Spleen (tissue), 11 donors: ENCODE measurements at regions not wholly inside any gene's neighbourhood (a gene's known extent, or its start where the extent isn't known, plus 50 kb on each side); places are given as distances from the start of the nearest gene placed in this dataset.
A peak's percentile ranks its signal among the peaks of the same experiment; 100 is the strongest.

ENCODE experiments used
- DNase-seq: peaks from one replicate; pipeline ENCODE4 v3.0.0-alpha.2; 2020
- H3K27ac ChIP-seq, 8 donors: fragments of 200-600 bp; sonication (generic) in 7 of 8; 1 replicate in 4 of 8; 2 replicates in 4 of 8; pipeline versions ENCODE4 v1.5.0 to v1.8.0; 2016 to 2021; ENCODE audit warnings: inconsistent platforms in 4 of 8, mild to moderate bottlenecking in 4 of 8, moderate library complexity in 1 of 8
- H3K27me3 ChIP-seq, 7 donors: fragments of 200-600 bp; sonication (generic) in 6 of 7; replicated peaks in 1 of 7; 1 replicate in 4 of 7; 2 replicates in 3 of 7; pipeline versions ENCODE4 v1.5.0 to v1.8.0; 2016 to 2021; ENCODE audit warnings: inconsistent platforms in 3 of 7, mild to moderate bottlenecking in 1 of 7
- H3K36me3 ChIP-seq, 6 donors: fragments of 200-600 bp; sonication (generic) in 5 of 6; 1 replicate in 4 of 6; 2 replicates in 2 of 6; pipeline versions ENCODE4 v1.5.0 to v1.8.0; 2016 to 2021; ENCODE audit warnings: inconsistent platforms in 2 of 6
- H3K4me1 ChIP-seq, 6 donors: fragments of 200-600 bp; sonication (generic) in 5 of 6; 1 replicate in 3 of 6; 2 replicates in 3 of 6; pipeline versions ENCODE4 v1.5.0 to v1.8.0; 2016 to 2021; ENCODE audit warnings: inconsistent platforms in 3 of 6
- H3K4me3 ChIP-seq, 8 donors: fragments of 200-600 bp; sonication (generic) in 7 of 8; 1 replicate in 4 of 8; 2 replicates in 4 of 8; pipeline versions ENCODE4 v1.5.0 to v1.8.0; 2016 to 2021; ENCODE audit warnings: inconsistent platforms in 4 of 8, mild to moderate bottlenecking in 4 of 8, moderate library complexity in 2 of 8
- H3K9me3 ChIP-seq, 8 donors: fragments of 200-600 bp; sonication (generic) in 7 of 8; 1 replicate in 4 of 8; 2 replicates in 4 of 8; pipeline versions ENCODE4 v1.5.0 to v1.8.0; 2016 to 2021; ENCODE audit warnings: inconsistent platforms in 4 of 8
- POLR2A ChIP-seq, 3 donors: fragments of 450-650 bp; IDR thresholded peaks; one replicate each; pipeline ENCODE4 v1.5.1; 2017; ENCODE audit warnings: antibody characterized with exemption in 3 of 3, mild to moderate bottlenecking in 1 of 3
- POLR2AphosphoS5 ChIP-seq, 3 donors: sonication (generic); formaldehyde crosslinking; IDR thresholded peaks; one replicate each; pipeline ENCODE4 v1.5.1; 2017; ENCODE audit warnings: antibody characterized with exemption in 3 of 3
- WGBS, 5 donors: extraction: QIAGEN DNeasy Blood & Tissue Kit in 3 of 5; methylation state at CpG; one replicate each; pipeline versions ENCODE4 v1.1.5 to v1.1.7; 2013 to 2018; 5-methylcytosine and 5-hydroxymethylcytosine counted together
- intact Hi-C: fragments of 100-400 bp; cut with DNase I; formaldehyde crosslinking; loops from one replicate; pipeline ENCODE4 v1.15.0; 2023; ENCODE audit warnings: low total_unique reads
- TF ChIP-seq, protein P1 (sequence below), 11 experiments: fragments of 200-600 bp in 7 of 11; fragments of 450-650 bp in 4 of 11; sonication (generic) in 4 of 11; IDR thresholded peaks in 8 of 11; conservative IDR thresholded peaks in 3 of 11; 1 replicate in 7 of 11; 2 replicates in 4 of 11; pipeline versions ENCODE4 v1.4.0 to v1.8.0; 2016 to 2021; ENCODE audit warnings: antibody characterized with exemption in 11 of 11, inconsistent platforms in 4 of 11, mild to moderate bottlenecking in 1 of 11
- donor health status: healthy with polysubstance abuse.
- donor health status: DM: no; HTN: no; CAD: no; lungs with moderate emphysema.
- donor health status: DM: no; HTN: no; CAD: no.
- donor health status: Bipolar disorder and iron deficiency.
- donor health status: healthy.
- donor health status: DM: no; HTN: no; CAD: no.
- donor health status: DM: yes; HTN: yes; CAD: no.

DNA sequence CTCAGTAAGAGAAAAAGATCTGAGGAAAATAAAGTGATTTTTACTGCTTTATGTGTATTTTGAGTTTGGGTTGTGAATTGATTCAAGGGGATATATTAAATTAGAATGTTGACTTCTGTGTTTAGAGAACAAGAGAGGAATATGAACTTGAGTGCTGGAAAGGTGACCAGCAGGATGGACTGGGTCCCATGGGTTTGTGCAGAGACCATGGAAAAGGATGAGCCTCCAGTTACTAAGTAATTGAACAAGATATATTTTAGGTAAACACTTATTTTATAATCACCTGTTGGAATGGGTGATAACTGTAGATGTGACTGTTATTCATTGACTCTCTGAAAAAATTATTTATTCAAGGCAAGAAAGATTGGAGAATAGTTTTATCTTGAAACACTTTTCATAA lies 82.0 kb upstream of the TOP3B start:
- Histone ChIP-seq H3K4me1 (peaks cover 0 to 25% (median 15%) of the 10 kb centered on the region in 6 donors), H3K27me3 (peaks cover 0 to 12% (median 0%) of the 10 kb centered on the region in 7 donors), H3K27ac (no peak overlapping the region), H3K36me3 (no peaks in the 10 kb centered on the region), H3K4me3 (no peak overlapping the region), H3K9me3 (no peaks in the 10 kb centered on the region)
- no peak for DNase-seq
- TF ChIP-seq, protein P1, sequence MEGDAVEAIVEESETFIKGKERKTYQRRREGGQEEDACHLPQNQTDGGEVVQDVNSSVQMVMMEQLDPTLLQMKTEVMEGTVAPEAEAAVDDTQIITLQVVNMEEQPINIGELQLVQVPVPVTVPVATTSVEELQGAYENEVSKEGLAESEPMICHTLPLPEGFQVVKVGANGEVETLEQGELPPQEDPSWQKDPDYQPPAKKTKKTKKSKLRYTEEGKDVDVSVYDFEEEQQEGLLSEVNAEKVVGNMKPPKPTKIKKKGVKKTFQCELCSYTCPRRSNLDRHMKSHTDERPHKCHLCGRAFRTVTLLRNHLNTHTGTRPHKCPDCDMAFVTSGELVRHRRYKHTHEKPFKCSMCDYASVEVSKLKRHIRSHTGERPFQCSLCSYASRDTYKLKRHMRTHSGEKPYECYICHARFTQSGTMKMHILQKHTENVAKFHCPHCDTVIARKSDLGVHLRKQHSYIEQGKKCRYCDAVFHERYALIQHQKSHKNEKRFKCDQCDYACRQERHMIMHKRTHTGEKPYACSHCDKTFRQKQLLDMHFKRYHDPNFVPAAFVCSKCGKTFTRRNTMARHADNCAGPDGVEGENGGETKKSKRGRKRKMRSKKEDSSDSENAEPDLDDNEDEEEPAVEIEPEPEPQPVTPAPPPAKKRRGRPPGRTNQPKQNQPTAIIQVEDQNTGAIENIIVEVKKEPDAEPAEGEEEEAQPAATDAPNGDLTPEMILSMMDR (IDR thresholded peaks at IDR 0.05 in 8 of 11, conservative IDR thresholded peaks at IDR 0.05 in 3 of 11): no peak
- no peak for TF ChIP-seq POLR2AphosphoS5 (IDR thresholded peaks at IDR 0.05)
- TF ChIP-seq POLR2A (IDR thresholded peaks at IDR 0.05): no peak
- intact Hi-C loops: no loop called here

DNA sequence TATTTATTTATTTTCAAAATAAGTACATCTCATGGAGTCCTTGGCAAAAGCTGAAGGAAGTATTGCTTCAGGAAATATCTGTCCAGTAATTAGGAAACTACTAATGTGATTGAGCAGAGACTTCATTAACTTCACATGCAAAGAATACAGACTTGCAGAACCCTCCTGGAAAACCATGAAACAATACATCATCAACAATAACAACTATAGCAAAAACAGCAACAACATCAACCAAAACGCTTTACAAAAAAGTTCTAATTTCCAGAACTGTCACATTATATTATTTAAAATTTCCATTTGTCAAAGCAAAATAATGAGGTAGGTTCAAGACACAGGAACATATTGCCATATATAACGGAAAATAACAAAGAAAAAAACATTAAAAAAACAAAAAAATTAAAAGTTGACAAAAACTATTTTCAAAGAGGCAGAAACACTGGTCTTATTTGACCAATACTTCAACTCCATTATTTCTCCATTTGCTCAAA lies 79.8 kb upstream of the TOP3B start:
- Histone ChIP-seq H3K27me3 (peaks cover 0 to 27% (median 0%) of the 10 kb centered on the region in 7 donors), H3K4me1 (peaks cover 0 to 39% (median 17%) of the 10 kb centered on the region in 6 donors), H3K4me3 (no peak overlapping the region), H3K9me3 (no peaks in the 10 kb centered on the region), H3K27ac (peak overlapping the region in 4 of 8 donors; percentile 30 to 80 (median 76)), H3K36me3 (no peaks in the 10 kb centered on the region)
- 69 to 94% (median 76%) methylated on average over 2 of the region's 2 CpGs for WGBS, 5 donors
- no peak for TF ChIP-seq POLR2AphosphoS5 (IDR thresholded peaks at IDR 0.05)
- no peak for TF ChIP-seq POLR2A (IDR thresholded peaks at IDR 0.05)
- TF ChIP-seq, protein P1 (IDR thresholded peaks at IDR 0.05 in 8 of 11, conservative IDR thresholded peaks at IDR 0.05 in 3 of 11): no peak
- no peak for DNase-seq
- intact Hi-C loops: no loop called here

DNA sequence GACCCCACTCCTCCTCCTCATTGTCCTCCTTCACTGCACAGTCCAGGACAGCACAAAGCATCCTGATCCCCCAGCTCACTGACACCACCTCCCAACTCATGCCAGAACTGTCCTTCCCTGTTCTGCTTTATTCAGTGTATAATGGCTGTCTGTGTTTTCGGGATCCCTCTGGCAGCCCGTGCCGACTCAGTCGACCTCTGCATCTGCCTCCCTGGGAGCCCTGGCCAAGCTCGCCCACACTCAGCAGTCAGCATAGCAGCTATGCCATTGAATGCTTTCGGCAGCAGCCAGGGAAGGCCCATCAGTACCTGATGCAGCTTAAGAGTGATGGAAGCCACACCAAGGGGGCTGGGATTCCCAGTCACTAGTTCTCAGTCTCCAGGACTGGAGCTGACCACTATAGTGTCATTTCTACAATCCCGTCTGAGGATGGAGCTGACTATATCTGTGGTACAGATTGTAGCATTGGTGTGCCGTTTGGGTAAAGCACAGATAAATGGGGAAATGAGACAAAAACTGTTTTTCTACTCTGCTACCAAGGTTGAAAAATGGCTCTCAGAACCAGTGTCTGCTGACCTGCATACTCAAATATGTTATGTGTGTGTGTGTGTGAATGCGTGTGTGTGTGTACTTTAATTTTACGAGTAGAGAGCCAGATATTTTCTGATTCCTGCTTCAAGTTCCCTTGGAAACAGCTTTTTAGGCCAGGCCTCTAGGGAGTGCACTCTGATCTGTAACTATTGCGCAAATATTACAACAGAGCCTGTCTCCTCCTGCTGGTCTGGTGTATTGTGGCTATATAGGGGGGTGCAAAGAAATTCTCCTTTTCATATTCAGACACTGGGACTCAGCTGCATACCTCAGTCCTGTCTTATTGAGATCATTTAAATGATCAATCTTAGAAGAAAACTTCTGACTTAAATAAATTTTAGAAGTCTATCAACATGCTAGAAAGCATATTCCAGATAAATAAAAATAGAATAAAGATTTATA lies 78.8 kb upstream of the TOP3B start:
- peaks cover 0 to 39% (median 17%) of the 10 kb centered on the region in 6 donors for H3K4me1 ChIP-seq
- 64 to 75% (median 67%) methylated on average over 11 of the region's 11 CpGs for WGBS, 5 donors

More for the DNA sequence above, 78.8 kb upstream of the TOP3B start:
- intact Hi-C loops: no loop called here
- TF ChIP-seq POLR2A (IDR thresholded peaks at IDR 0.05): no peak
- TF ChIP-seq, protein P1 (IDR thresholded peaks at IDR 0.05 in 8 of 11, conservative IDR thresholded peaks at IDR 0.05 in 3 of 11): peak in 5 of 11 experiments; percentile 4 to 30 (median 23)
- Histone ChIP-seq H3K27me3 (peaks cover 0 to 31% (median 0%) of the 10 kb centered on the region in 7 donors), H3K36me3 (no peaks in the 10 kb centered on the region), H3K9me3 (no peaks in the 10 kb centered on the region), H3K4me3 (peak overlapping the region in 1 of 8 donors; percentile 15), H3K27ac (peak overlapping the region in 7 of 8 donors; percentile 7 to 80 (median 43))
- DNase-seq: no peak
